Stimulated activated CD8-positive, alpha-beta memory T cell treated with anti-CD3 and anti-CD28 coated beads, Interleukin-15, amount 100 ng/mL, for 24 hours (primary cell): ENCODE measurements at regions not wholly inside any gene's neighbourhood (a gene's known extent, or its start where the extent isn't known, plus 50 kb on each side); places are given as distances from the start of the nearest gene placed in this dataset.
"Not testable (repeated sequence)": the region's sequence is repeated elsewhere in the genome, so short reads cannot be mapped to it uniquely, and the experiment has no call there.

Experiments
- DNase-seq: peaks from one replicate; pipeline ENCODE4 v3.0.0-alpha.2; 2020; ENCODE audit warnings: low read depth

- DNase-seq: no peak
These were observed 998.8 kb downstream of the MAT2B start for GRCh38 chr5:164504141-164504772.

- DNase-seq: no peak
These were observed 1000.4 kb downstream of the MAT2B start for GRCh38 chr5:164505791-164506190.

DNA sequence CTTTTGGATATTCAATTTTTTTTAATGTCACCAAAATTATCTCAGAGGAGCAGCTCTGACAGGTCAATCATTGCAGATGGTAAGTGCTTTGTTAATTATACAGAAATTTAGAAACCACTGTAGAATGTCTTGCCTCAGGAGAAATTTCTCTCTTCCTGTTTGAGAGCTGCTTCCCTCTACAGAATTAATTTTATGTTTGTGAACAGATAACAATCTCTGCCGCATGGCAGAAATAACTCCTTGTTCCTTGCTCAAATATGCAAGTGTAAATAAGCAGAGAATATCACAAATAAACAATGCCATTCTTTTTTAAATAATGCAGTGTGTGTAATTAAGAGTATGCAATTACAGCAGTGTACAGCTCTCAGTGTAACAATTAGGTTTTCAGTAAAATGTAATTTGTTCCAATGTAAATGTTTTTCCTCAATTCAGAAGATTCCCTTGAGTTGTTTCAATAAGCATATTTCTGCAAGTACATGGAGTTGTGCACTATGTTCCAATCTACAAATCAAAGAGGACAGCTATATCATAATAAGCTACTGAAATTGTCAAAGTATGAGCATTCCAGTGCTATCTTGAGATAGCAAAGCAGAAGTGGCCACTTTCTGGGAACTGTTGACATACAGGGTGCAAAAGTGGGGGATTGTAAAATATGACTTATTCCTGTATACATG is 1012.8 kb downstream of the MAT2B start:
- DNase-seq: no peak

GRCh38 chr5:164518741-164519080 is 1013.3 kb downstream of the MAT2B start:
- DNase-seq: no peak

DNA sequence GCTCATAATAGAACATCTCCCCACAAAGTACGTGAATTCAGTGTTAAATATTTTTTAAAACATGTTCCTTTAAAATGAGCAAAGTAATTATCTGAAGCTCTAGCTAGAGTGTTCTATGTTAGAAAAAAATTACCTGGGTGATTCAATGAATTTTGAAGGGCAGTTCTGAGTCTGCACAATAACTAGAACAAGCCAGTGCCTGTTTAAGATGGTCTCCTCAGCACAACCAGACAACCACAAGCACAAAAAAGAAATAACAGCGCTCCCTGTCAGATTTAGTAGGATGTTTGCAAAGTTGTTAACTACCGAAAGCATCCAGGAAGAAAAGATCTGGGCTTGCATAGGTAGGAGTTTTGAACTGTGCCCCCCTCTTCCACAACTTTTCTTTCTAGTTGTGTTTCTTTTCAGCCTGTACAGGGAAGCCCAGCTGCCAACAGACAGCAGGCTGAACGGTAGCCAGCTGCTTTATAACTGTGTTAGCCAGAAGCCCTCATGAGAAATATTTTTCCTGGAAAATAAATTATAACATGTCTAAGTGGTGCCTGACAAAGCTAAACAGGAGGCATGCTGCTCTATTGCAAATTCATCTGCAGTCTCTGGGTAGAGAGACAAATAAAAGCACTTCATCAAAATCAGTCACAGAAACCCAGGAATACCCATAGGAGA is 1026.9 kb downstream of the MAT2B start:
- no peak for DNase-seq

- not testable (repeated sequence) for DNase-seq
These were observed 1028.0 kb downstream of the MAT2B start for GRCh38 chr5:164533426-164533825.

GRCh38 chr5:164540174-164540573 is 1034.8 kb downstream of the MAT2B start:
- DNase-seq: no peak

DNA sequence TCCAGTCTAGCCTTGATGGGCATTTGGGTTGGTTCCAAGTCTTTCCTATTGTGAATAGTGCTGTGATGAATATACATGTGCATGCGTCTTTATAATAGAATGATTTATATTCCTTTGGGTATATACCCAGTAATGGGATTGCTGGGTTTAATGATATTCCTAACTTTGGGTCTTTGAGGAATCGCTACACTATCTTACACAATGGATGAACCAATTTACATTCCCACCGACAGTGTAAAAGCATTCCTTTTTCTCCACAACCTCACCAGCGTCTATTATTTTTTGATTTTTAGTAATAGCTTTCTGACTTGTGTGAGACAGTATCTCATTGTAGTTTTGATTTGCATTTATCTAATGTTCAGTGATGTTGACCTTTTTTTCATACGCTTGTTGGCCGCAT is 1040.1 kb downstream of the MAT2B start:
- no peak for DNase-seq

- no peak for DNase-seq
These were observed 1048.4 kb downstream of the MAT2B start for GRCh38 chr5:164553851-164554250.

- no peak for DNase-seq
These were observed 1050.4 kb downstream of the MAT2B start for GRCh38 chr5:164555809-164556208.

DNA sequence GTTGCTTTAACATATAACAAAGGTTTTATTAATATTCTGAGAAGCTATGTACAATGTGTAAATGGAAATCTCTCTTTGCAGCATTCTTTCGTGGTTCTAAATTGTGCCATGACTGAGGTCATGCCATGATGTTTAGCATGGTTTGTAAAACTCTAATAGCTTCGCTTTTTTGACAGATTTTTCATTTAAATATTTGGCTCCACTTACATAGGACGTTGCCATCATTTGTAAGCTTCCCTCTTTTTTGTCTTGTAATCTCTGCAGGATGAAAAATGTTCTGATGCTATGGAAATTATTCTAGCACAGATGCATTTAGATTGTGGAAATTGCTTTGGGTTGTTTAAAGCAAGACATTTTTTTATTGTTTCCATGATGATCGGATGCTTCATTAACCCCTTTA is 1054.8 kb downstream of the MAT2B start:
- no peak for DNase-seq

GRCh38 chr5:164561933-164562872 is 1056.8 kb downstream of the MAT2B start:
- no peak for DNase-seq

- no peak for DNase-seq
These were observed 1058.0 kb downstream of the MAT2B start for GRCh38 chr5:164563370-164563769.

DNA sequence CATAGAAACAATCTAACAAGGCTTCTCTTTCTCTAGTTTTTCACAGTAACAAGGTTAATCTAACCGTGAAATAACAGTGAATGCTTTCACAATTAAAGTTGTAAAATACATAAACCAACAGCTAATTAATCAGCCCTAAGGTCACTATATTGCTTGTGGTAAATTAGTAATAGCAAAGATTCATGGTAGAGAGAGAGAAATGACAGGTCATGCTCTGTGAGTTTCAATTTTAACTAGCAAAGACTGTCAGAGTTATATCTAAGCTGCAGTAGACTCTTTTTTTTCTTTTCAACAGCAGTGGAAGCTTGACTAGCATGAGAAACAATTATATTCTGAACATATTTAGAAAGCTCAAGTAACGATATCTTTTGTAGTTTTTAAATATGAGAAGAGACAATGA is 1068.0 kb downstream of the MAT2B start:
- no peak for DNase-seq

- no peak for DNase-seq
These were observed 1071.8 kb downstream of the MAT2B start for GRCh38 chr5:164577201-164577600.

DNA sequence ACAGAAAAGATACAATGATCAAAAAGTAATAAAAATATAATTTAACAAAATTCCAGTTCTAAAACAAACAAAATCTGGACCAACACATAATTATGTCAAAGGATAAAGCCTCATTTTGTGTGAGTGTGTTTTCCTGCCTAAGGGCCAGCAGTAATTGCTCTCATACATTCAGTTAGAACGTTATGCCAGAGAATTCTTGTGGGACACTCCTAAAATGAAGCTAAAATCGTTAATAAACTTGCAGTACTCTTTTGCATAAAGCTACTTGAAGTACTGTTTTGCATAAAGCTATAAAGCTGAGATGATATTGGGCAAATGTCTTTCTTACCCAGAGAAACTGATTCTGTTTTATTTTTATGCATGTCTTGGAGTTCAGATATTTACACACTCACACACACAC is 1072.3 kb downstream of the MAT2B start:
- DNase-seq: no peak

GRCh38 chr5:164578401-164578800 is 1073.0 kb downstream of the MAT2B start:
- no peak for DNase-seq

- no peak for DNase-seq
These were observed 1073.5 kb downstream of the MAT2B start for GRCh38 chr5:164578911-164579310.

- DNase-seq: no peak
These were observed 1074.7 kb downstream of the MAT2B start for GRCh38 chr5:164580155-164580554.

DNA sequence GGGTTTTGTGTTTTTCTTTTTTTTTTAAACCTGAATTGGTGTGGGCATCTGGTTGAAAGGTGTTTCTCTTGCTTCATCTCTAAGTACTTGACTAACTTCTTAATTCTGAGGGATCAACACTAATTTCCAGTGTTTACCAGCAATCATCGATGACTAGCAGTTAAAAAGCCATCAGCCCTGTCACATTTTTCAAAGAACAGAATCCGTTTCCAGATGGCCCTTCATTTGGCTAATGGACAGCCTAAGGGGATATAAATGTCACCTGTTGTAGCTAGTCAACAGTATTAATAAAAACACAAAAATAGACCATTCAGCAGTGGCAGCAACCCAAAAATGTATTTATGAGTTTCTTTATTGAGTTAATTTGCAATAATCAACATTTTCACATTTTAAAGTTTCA is 1076.5 kb downstream of the MAT2B start:
- no peak for DNase-seq

DNA sequence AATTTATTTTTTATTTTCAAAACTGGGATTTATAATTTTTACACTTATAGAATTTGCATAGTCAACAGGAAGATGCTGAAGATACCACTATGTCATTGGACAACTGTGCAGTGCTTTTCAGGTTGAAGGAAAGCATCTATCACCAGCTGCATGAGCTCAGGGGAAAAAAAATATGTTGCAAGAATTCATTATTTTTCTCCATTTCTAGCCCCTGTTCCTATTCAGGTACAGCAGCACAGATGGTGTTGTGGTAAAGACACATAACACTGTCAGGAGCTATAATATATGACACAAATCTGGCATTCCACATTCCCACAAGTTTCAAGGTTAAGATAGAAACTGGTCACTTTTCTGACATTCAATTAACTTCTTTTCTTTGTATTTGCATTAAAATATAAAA is 1088.6 kb downstream of the MAT2B start:
- DNase-seq: no peak

- DNase-seq: no peak
These were observed 1092.0 kb downstream of the MAT2B start for GRCh38 chr5:164597293-164597900.
